BJ (cell line): ENCODE measurements at regions not wholly inside any gene's neighbourhood (a gene's known extent, or its start where the extent isn't known, plus 50 kb on each side); places are given as distances from the start of the nearest gene placed in this dataset.

Experiments used
- CTCF ChIA-PET: fragments of 350-600 bp; formaldehyde crosslinking; extraction: SDS; loops from one replicate; lab custom pipeline; 2021; ENCODE audit warnings: antibody characterized with exemption, inconsistent platforms; lab: Yijun Ruan, JAX
- POLR2A ChIA-PET: fragments of 300-600 bp; sonication (Branson Sonifier 250); formaldehyde crosslinking; extraction: SDS; loops from one replicate; lab custom pipeline; 2021; ENCODE audit warnings: antibody characterized with exemption; lab: Charles Lee
- DNase-seq: peaks from one replicate; pipeline ENCODE4 v3.0.0-alpha.2; 2011; ENCODE audit warnings: low read depth
- H3K27me3 ChIP-seq: 2 replicates; pipeline ENCODE4 v1.6.0; 2011; ENCODE audit warnings: low read length; ENCODE audit not compliant: control insufficient read depth, insufficient read depth
- H3K36me3 ChIP-seq: 2 replicates; pipeline ENCODE4 v1.5.1; 2011; ENCODE audit warnings: low read length; ENCODE audit not compliant: control insufficient read depth, insufficient read depth
- H3K4me3 ChIP-seq: 2 replicates; pipeline ENCODE4 v1.5.1; 2011; ENCODE audit warnings: low read depth, mild to moderate bottlenecking, control low read depth, low read length
- TF ChIP-seq, protein P1 (sequence below): IDR thresholded peaks from 2 replicates; pipeline ENCODE4 v1.5.1; 2011; ENCODE audit warnings: low read depth, mild to moderate bottlenecking, control low read depth, inconsistent platforms, low read length, moderate library complexity; ENCODE audit not compliant: insufficient read depth

DNA sequence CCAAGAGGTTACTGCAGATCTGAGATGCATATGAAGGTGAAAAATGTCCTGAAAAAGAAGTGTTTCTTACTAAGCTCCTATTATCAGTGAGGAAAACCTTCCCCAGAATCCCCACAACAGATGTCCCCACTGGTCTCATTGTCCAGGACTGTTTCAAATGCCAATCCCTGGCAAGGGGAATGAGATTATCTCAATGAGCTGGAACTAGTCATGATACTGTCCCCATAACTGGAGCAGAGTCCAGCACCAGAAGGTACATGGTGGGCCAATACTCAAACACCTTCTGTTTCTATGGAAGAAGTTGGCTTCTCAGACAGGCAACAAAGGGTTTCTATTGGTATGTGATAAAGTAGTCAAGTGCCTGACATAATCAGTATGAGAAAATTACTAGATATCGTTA lies 221.1 kb upstream of the TLL1 start:
- DNase-seq: no peak
- TF ChIP-seq, protein P1, sequence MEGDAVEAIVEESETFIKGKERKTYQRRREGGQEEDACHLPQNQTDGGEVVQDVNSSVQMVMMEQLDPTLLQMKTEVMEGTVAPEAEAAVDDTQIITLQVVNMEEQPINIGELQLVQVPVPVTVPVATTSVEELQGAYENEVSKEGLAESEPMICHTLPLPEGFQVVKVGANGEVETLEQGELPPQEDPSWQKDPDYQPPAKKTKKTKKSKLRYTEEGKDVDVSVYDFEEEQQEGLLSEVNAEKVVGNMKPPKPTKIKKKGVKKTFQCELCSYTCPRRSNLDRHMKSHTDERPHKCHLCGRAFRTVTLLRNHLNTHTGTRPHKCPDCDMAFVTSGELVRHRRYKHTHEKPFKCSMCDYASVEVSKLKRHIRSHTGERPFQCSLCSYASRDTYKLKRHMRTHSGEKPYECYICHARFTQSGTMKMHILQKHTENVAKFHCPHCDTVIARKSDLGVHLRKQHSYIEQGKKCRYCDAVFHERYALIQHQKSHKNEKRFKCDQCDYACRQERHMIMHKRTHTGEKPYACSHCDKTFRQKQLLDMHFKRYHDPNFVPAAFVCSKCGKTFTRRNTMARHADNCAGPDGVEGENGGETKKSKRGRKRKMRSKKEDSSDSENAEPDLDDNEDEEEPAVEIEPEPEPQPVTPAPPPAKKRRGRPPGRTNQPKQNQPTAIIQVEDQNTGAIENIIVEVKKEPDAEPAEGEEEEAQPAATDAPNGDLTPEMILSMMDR: no peak
- Histone ChIP-seq H3K27me3 (no peaks in the 10 kb centered on the region), H3K36me3 (no peaks in the 10 kb centered on the region), H3K4me3 (no peak overlapping the region)
- ChIA-PET CTCF (no interaction called here), POLR2A (no interaction called here)

DNA sequence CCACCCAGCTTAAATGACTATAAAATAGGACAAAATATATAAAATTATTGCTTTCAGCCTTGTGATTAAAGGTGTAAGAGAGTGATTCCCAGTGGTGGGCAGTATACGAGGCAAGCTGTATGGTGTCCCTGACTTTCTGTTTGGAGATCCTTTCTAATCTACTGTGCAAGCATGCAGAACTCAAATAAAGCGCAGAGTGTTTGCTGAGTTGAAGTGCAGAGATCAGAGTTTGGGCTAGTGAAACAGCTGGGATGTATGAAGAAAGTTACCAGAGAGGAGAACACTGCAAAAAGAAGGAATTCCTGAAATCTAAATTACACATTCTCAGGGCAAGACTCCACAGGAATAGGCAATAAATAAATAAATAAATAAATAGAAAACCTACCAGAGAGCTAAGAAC lies 218.5 kb upstream of the TLL1 start:
- DNase-seq: no peak
- CTCF ChIA-PET: interaction anchor here (0.8 kb wide), 1 partner anchor 619 kb away, joined by 4 read pairs; no protein-coding TSS in a partner anchor
- Histone ChIP-seq H3K27me3 (no peaks in the 10 kb centered on the region), H3K4me3 (no peak overlapping the region), H3K36me3 (no peaks in the 10 kb centered on the region)
- POLR2A ChIA-PET: no interaction called here
- TF ChIP-seq, protein P1: no peak

DNA sequence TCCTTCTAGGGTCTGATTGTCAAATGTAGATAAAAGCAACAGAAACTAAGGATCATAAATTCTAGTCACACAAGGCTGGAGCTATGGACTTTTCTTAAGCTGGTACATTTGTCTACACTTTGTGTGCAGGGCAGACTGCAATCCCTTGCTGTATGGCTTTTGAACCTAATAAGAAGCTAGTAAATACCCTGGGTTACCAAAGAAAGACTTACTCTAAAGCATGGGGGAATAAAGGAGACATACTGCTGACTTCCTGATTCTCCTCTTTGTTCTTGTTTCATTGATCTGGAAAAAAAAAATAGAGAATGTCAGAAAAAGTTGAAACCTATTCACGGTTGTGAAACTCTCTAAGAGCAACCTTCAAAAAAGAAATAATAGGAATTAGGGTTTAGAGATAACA lies 216.6 kb upstream of the TLL1 start:
- ChIA-PET CTCF (no interaction called here), POLR2A (no interaction called here)
- no peaks in the 10 kb centered on the region for H3K36me3 ChIP-seq
- H3K27me3 ChIP-seq: no peaks in the 10 kb centered on the region
- DNase-seq: no peak
- no peak overlapping the region for H3K4me3 ChIP-seq
- TF ChIP-seq, protein P1: no peak

DNA sequence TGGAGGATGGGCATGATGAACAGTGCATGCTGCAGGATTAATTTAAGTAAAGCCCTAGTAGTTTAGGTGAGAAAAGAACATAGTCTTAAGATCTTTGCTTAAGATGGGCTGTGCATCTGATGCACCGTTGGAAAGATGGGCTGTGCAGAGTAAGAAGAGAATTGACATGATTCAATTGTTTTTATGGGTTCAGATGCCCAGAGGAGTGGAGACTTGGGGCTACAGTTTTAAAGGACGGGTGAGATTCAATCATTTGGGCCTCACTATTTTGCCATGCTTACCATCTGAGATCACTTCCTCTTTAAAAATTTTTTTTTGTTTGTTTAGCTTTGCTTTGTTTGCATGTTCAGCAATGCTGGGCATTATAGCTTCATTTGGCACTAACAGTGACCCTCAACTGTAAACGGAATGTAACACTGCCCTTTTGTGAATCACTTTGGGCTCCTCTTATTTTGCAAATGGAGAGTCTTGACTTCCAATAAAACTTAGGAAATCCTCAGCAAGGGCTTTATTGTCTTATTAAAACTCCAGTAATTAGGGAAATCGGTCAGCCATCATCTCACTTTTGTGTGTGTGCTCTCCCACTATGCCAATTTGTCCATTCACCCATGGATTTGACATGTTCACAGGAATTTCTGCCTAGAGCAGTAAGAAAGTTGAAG lies 216.1 kb upstream of the TLL1 start:
- no peaks in the 10 kb centered on the region for H3K36me3 ChIP-seq
- no peak overlapping the region for H3K4me3 ChIP-seq
- no peaks in the 10 kb centered on the region for H3K27me3 ChIP-seq
- TF ChIP-seq, protein P1: no peak
- ChIA-PET POLR2A (no interaction called here), CTCF (no interaction called here)
- no peak for DNase-seq

DNA sequence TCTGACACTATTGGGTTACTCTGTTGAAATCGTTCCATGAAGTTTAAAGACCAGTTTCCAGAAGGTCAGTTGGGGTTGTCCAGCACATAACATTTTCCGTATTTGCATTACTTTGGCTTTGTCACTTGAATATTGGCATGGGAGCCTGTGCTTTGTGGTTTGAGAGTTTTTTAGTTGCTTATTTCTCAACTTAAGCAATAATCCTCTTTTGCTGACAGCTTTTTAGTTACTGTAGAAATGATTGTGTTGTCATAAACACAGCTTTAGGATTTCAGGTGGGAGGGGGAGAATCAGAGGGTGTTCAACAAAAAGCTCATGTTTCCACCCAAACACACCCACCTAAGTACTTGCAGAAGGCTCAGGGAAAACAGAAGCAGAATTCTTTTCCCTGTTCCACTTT lies 210.7 kb upstream of the TLL1 start:
- TF ChIP-seq, protein P1: no peak
- ChIA-PET POLR2A (no interaction called here), CTCF (no interaction called here)
- DNase-seq: no peak
- H3K36me3 ChIP-seq: no peaks in the 10 kb centered on the region
- no peak overlapping the region for H3K4me3 ChIP-seq
- H3K27me3 ChIP-seq: no peaks in the 10 kb centered on the region
